H1 (cell line): ENCODE measurements at regions not wholly inside any gene's neighbourhood (a gene's known extent, or its start where the extent isn't known, plus 50 kb on each side); places are given as distances from the start of the nearest gene placed in this dataset.

Source experiments
- EP300 ChIP-seq, 2 experiments: IDR thresholded peaks; 1 replicate in 1 of 2; 2 replicates in 1 of 2; pipeline ENCODE4 v1.6.1; 2011 to 2012; ENCODE audit warnings: low read depth in 2 of 2, low read length in 2 of 2, mild to moderate bottlenecking in 2 of 2, borderline replicate concordance in 1 of 2, inconsistent platforms in 1 of 2, moderate library complexity in 1 of 2
- EZH2 ChIP-seq: fragments of 200-600 bp; sonication (generic); IDR thresholded peaks from 2 replicates; pipeline ENCODE4 v1.7.1; 2012; ENCODE audit warnings: low read depth, mild to moderate bottlenecking, moderate library complexity, low read length, inconsistent platforms; ENCODE audit not compliant: severe bottlenecking
- POLR2AphosphoS5 ChIP-seq: IDR thresholded peaks from 2 replicates; pipeline ENCODE4 v1.6.1; 2011; ENCODE audit warnings: low read depth, low read length
- RAD21 ChIP-seq, 2 experiments: IDR thresholded peaks in 1 of 2; conservative IDR thresholded peaks in 1 of 2; 2 replicates each; pipeline ENCODE4 v1.6.1; 2011; ENCODE audit warnings: low read depth in 2 of 2, low read length in 2 of 2, improper control_type of control experiment in 1 of 2, inconsistent platforms in 1 of 2, mild to moderate bottlenecking in 1 of 2, moderate library complexity in 1 of 2
- SIN3A ChIP-seq, 2 experiments: IDR thresholded peaks in 1 of 2; conservative IDR thresholded peaks in 1 of 2; 2 replicates each; pipeline ENCODE4 v1.6.1; 2011 to 2012; ENCODE audit warnings: low read length in 2 of 2, improper control_type of control experiment in 1 of 2, low read depth in 1 of 2, mild to moderate bottlenecking in 1 of 2
- SP2 ChIP-seq: IDR thresholded peaks from 2 replicates; pipeline ENCODE4 v1.6.1; 2012; ENCODE audit warnings: mild to moderate bottlenecking, low read length, inconsistent platforms
- TAF1 ChIP-seq: IDR thresholded peaks from 2 replicates; pipeline ENCODE4 v1.6.1; 2011; ENCODE audit warnings: mild to moderate bottlenecking, low read depth, low read length
- TBP ChIP-seq: IDR thresholded peaks from 2 replicates; pipeline ENCODE4 v1.6.1; 2011; ENCODE audit warnings: low read depth, low read length, improper control_type of control experiment
- ZNF274 ChIP-seq: IDR thresholded peaks from 2 replicates; pipeline ENCODE4 v1.7.0; 2012; ENCODE audit warnings: low read length, borderline replicate concordance; ENCODE audit errors: extremely low read depth
- TF ChIP-seq, protein P1 (sequence below), 3 experiments: IDR thresholded peaks; 1 replicate in 2 of 3; 2 replicates in 1 of 3; pipeline versions ENCODE4 v1.5.1 to v1.6.1; 2011; ENCODE audit warnings: low read length in 3 of 3, mild to moderate bottlenecking in 3 of 3, inconsistent platforms in 2 of 3, low read depth in 1 of 3, moderate library complexity in 1 of 3; ENCODE audit not compliant: insufficient read depth in 1 of 3; ENCODE audit errors: control extremely low read depth in 1 of 3

DNA sequence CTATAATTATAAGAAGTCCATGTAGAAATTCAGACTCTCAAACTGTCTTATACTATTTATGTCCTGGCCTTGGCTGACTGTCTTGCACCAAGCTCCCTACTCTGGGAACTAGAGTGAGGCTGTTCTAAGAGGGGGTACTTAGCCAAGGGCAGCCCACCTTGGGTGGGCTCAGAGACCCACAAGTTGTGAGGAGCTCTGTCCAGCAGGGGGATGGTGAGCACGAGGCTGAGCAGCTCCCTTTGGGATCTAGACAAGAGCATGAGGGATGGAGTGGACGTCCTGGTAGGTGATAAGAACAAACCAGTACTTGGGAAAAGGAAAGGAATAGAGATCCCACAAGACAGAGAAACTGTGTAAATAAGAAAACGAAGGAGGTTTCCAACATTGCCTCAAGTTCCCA is 127.1 kb upstream of the SLC44A3 start:
- no peak for TF ChIP-seq ZNF274
- TF ChIP-seq POLR2AphosphoS5: no peak
- no peak for TF ChIP-seq EZH2
- TF ChIP-seq, protein P1, sequence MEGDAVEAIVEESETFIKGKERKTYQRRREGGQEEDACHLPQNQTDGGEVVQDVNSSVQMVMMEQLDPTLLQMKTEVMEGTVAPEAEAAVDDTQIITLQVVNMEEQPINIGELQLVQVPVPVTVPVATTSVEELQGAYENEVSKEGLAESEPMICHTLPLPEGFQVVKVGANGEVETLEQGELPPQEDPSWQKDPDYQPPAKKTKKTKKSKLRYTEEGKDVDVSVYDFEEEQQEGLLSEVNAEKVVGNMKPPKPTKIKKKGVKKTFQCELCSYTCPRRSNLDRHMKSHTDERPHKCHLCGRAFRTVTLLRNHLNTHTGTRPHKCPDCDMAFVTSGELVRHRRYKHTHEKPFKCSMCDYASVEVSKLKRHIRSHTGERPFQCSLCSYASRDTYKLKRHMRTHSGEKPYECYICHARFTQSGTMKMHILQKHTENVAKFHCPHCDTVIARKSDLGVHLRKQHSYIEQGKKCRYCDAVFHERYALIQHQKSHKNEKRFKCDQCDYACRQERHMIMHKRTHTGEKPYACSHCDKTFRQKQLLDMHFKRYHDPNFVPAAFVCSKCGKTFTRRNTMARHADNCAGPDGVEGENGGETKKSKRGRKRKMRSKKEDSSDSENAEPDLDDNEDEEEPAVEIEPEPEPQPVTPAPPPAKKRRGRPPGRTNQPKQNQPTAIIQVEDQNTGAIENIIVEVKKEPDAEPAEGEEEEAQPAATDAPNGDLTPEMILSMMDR (IDR thresholded peaks at IDR 0.05; ENCODE audit: control extremely low read depth in 1 of 3, insufficient read depth in 1 of 3, low read depth in 1 of 3, low read length in 3 of 3): peak; percentile 62 to 77 (median 75)
- no peak for TF ChIP-seq SIN3A (conservative IDR thresholded peaks at IDR 0.05 in 1 of 2, IDR thresholded peaks at IDR 0.05 in 1 of 2; ENCODE audit: low read depth in 1 of 2, low read length in 2 of 2)
- TF ChIP-seq SP2: no peak
- TF ChIP-seq TBP: no peak
- TF ChIP-seq RAD21 (IDR thresholded peaks at IDR 0.05 in 1 of 2, conservative IDR thresholded peaks at IDR 0.05 in 1 of 2; ENCODE audit: low read depth in 2 of 2, low read length in 2 of 2): peak; percentile 51 to 69
- TF ChIP-seq TAF1: no peak
- no peak for TF ChIP-seq EP300 (IDR thresholded peaks at IDR 0.05; ENCODE audit: borderline replicate concordance in 1 of 2, low read depth in 2 of 2, low read length in 2 of 2)
